AG04450 (cell line): ENCODE measurements at regions not wholly inside any gene's neighbourhood (a gene's known extent, or its start where the extent isn't known, plus 50 kb on each side); places are given as distances from the start of the nearest gene placed in this dataset.
"Not testable (repeated sequence)": the region's sequence is repeated elsewhere in the genome, so short reads cannot be mapped to it uniquely, and the experiment has no call there.

ENCODE experiments used
- CTCF ChIA-PET: fragments of 300-600, 350-600 bp; formaldehyde crosslinking; extraction: SDS; loops from one replicate; lab custom pipeline; 2022; ENCODE audit warnings: antibody characterized with exemption, inconsistent platforms; lab: Charles Lee
- POLR2A ChIA-PET: fragments of 350-600 bp; formaldehyde crosslinking; extraction: SDS; loops from one replicate; lab custom pipeline; 2021; ENCODE audit warnings: antibody characterized with exemption, inconsistent platforms; lab: Yijun Ruan, JAX
- DNase-seq: peaks from one replicate; pipeline ENCODE4 v3.0.0-alpha.2; 2011; ENCODE audit warnings: low read depth, low spot score
- H3K27ac ChIP-seq: one replicate; pipeline ENCODE4 v1.5.1; 2012; ENCODE audit warnings: low read depth, low read length, control low read depth
- H3K27me3 ChIP-seq: one replicate; pipeline ENCODE4 v1.6.0; 2012; ENCODE audit warnings: low read length; ENCODE audit not compliant: control insufficient read depth, insufficient read depth
- H3K4me3 ChIP-seq: 2 replicates; pipeline ENCODE4 v1.5.1; 2011; ENCODE audit warnings: mild to moderate bottlenecking, low read depth, low read length, control low read depth
- H3K9me3 ChIP-seq: 2 replicates; pipeline ENCODE4 v1.5.1; 2012; ENCODE audit warnings: low read length; ENCODE audit not compliant: control insufficient read depth, insufficient read depth
- CTCF ChIP-seq: IDR thresholded peaks from 2 replicates; pipeline ENCODE4 v1.5.1; 2011; ENCODE audit warnings: low read depth, low read length, control low read depth, inconsistent platforms

- Histone ChIP-seq H3K9me3 (no peaks in the 10 kb centered on the region), H3K27ac (no peak overlapping the region), H3K27me3 (no peaks in the 10 kb centered on the region), H3K4me3 (no peak overlapping the region)
- CTCF ChIA-PET, result no interaction called here
- POLR2A ChIA-PET, result no interaction called here
- no peak for TF ChIP-seq CTCF
- DNase-seq, result no peak
Measured at GRCh38 chr2:145797692-145798091, 1277.8 kb upstream of the ZEB2 start.

- H3K9me3 ChIP-seq, result no peaks in the 10 kb centered on the region
- no peak for DNase-seq
- no peaks in the 10 kb centered on the region for H3K27me3 ChIP-seq
- POLR2A ChIA-PET, result no interaction called here
- CTCF ChIA-PET, result no interaction called here
- no peak for TF ChIP-seq CTCF
- H3K27ac ChIP-seq, result no peak overlapping the region
- H3K4me3 ChIP-seq, result no peak overlapping the region
Measured at GRCh38 chr2:145792745-145793144, 1272.8 kb upstream of the ZEB2 start.

GRCh38 chr2:145789636-145790035 is 1269.7 kb upstream of the ZEB2 start:
- Histone ChIP-seq H3K27me3 (no peaks in the 10 kb centered on the region), H3K27ac (no peak overlapping the region), H3K4me3 (no peak overlapping the region), H3K9me3 (no peaks in the 10 kb centered on the region)
- no peak for TF ChIP-seq CTCF
- no peak for DNase-seq
- ChIA-PET POLR2A (no interaction called here), CTCF (no interaction called here)

GRCh38 chr2:145787597-145788361 is 1267.9 kb upstream of the ZEB2 start:
- POLR2A ChIA-PET, CTCF ChIA-PET, DNase-seq, H3K4me3 ChIP-seq, H3K27ac ChIP-seq, H3K9me3 ChIP-seq, H3K27me3 ChIP-seq: not testable (repeated sequence)

- CTCF ChIA-PET, H3K27me3 ChIP-seq, DNase-seq, POLR2A ChIA-PET, H3K9me3 ChIP-seq, H3K27ac ChIP-seq, H3K4me3 ChIP-seq: not testable (repeated sequence)
Measured at GRCh38 chr2:145782607-145783006, 1262.7 kb upstream of the ZEB2 start.

- no peak for TF ChIP-seq CTCF
- Histone ChIP-seq H3K9me3 (no peaks in the 10 kb centered on the region), H3K27me3 (no peaks in the 10 kb centered on the region), H3K27ac (no peak overlapping the region), H3K4me3 (no peak overlapping the region)
- CTCF ChIA-PET, result no interaction called here
- POLR2A ChIA-PET, result no interaction called here
- no peak for DNase-seq
Measured at GRCh38 chr2:145777914-145778313, 1258.0 kb upstream of the ZEB2 start.
